ENCODE measurements at regions not wholly inside any gene's neighbourhood (a gene's known extent, or its start where the extent isn't known, plus 50 kb on each side); places are given as distances from the start of the nearest gene placed in this dataset.

DNA sequence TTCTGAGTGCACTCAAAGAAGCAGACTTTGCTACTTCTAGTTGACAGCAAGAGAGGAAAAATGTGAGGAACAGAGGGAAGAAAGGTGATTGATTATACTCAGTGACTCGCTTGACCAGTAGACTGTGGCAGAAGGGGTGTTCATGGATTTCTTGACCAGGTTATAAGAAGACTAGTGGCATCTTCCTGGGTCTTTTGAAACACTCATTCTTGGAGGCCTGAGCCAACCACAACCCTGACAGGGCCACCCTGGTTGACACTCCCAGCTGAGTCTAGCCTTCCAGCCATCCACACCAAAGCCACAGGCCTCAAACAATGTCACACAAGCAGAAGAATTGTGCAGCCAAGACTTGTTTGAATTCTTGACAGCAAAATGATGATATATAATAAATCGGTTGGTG, 366.3 kb downstream of the SS18 start:
- TF ChIP-seq POLR2A (IDR thresholded peaks at IDR 0.05), result no peak
- TF ChIP-seq, protein P1, sequence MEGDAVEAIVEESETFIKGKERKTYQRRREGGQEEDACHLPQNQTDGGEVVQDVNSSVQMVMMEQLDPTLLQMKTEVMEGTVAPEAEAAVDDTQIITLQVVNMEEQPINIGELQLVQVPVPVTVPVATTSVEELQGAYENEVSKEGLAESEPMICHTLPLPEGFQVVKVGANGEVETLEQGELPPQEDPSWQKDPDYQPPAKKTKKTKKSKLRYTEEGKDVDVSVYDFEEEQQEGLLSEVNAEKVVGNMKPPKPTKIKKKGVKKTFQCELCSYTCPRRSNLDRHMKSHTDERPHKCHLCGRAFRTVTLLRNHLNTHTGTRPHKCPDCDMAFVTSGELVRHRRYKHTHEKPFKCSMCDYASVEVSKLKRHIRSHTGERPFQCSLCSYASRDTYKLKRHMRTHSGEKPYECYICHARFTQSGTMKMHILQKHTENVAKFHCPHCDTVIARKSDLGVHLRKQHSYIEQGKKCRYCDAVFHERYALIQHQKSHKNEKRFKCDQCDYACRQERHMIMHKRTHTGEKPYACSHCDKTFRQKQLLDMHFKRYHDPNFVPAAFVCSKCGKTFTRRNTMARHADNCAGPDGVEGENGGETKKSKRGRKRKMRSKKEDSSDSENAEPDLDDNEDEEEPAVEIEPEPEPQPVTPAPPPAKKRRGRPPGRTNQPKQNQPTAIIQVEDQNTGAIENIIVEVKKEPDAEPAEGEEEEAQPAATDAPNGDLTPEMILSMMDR (IDR thresholded peaks at IDR 0.05), result no peak

Measured in thyroid gland (tissue), 4 donors.